ENCODE measurements at regions not wholly inside any gene's neighbourhood (a gene's known extent, or its start where the extent isn't known, plus 50 kb on each side); places are given as distances from the start of the nearest gene placed in this dataset.

- TF ChIP-seq, protein P1, sequence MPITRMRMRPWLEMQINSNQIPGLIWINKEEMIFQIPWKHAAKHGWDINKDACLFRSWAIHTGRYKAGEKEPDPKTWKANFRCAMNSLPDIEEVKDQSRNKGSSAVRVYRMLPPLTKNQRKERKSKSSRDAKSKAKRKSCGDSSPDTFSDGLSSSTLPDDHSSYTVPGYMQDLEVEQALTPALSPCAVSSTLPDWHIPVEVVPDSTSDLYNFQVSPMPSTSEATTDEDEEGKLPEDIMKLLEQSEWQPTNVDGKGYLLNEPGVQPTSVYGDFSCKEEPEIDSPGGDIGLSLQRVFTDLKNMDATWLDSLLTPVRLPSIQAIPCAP (CRISPR knock-in tag; IDR thresholded peaks at IDR 0.05; ENCODE audit: low read depth) = no peak
- TF ChIP-seq ZNF687 (CRISPR knock-in tag; IDR thresholded peaks at IDR 0.05) (no peak), ATF7-NPFF (CRISPR knock-in tag; IDR thresholded peaks at IDR 0.05; ENCODE audit: low read depth) (no peak), MEF2D (CRISPR knock-in tag; IDR thresholded peaks at IDR 0.05) (no peak), ZNF225 (CRISPR knock-in tag; IDR thresholded peaks at IDR 0.05) (no peak)
Observed at GRCh38 chr1:199945591-199945990, 81.9 kb upstream of the NR5A2 start (continued).

- H3K9me3 ChIP-seq (ENCODE audit: low read length) = no peaks in the 10 kb centered on the region
- H3K4me3 ChIP-seq (replicated peaks in 1 of 3; ENCODE audit: insufficient read depth in 1 of 3, low read depth in 2 of 3, low read length in 3 of 3) = no peak overlapping the region
- TF ChIP-seq MTF2 (CRISPR knock-in tag; IDR thresholded peaks at IDR 0.05; ENCODE audit: borderline replicate concordance) (no peak), PAWR (CRISPR knock-in tag; IDR thresholded peaks at IDR 0.05; ENCODE audit: borderline replicate concordance) (no peak), E2F5 (CRISPR knock-in tag; conservative IDR thresholded peaks at IDR 0.05) (no peak), REXO4 (CRISPR knock-in tag; IDR thresholded peaks at IDR 0.05; ENCODE audit: borderline replicate concordance) (no peak), ZNF766 (CRISPR knock-in tag; IDR thresholded peaks at IDR 0.05; ENCODE audit: borderline replicate concordance) (no peak), EP300 (IDR thresholded peaks at IDR 0.05; ENCODE audit: low read depth in 2 of 2, low read length in 2 of 2) (no peak), EP300 (CRISPR knock-in tag; IDR thresholded peaks at IDR 0.05; ENCODE audit: borderline replicate concordance) (no peak), HDAC1 (CRISPR knock-in tag; IDR thresholded peaks at IDR 0.05) (no peak), SRSF9 (IDR thresholded peaks at IDR 0.05; ENCODE audit: borderline replicate concordance, insufficient read depth, low read depth, low read length, poor library complexity, severe bottlenecking) (no peak), ZNF556 (CRISPR knock-in tag; IDR thresholded peaks at IDR 0.05; ENCODE audit: borderline replicate concordance) (no peak), MTA3 (CRISPR knock-in tag; IDR thresholded peaks at IDR 0.05) (no peak)
- H3K36me3 ChIP-seq (replicated peaks in 1 of 2; ENCODE audit: control insufficient read depth in 1 of 2, insufficient read depth in 2 of 2, low read length in 2 of 2) = no peaks in the 10 kb centered on the region
- FAIRE-seq = no peak
- no peak overlapping the region for H2AFZ ChIP-seq (ENCODE audit: low read length)
- H3K4me2 ChIP-seq (ENCODE audit: low read depth, low read length) = no peak overlapping the region
- ATAC-seq = no peak
- H3K27ac ChIP-seq (ENCODE audit: extremely low read length, insufficient read depth, low read length) = no peak overlapping the region
- H3K9ac ChIP-seq (ENCODE audit: insufficient read depth, low read depth, low read length) = no peak overlapping the region
- WGBS (ENCODE audit: low lambda C conversion rate) = 54% methylated on average over 7 of the region's 7 CpGs
- ChIA-PET POLR2A (no interaction called here), CTCF (ENCODE audit: low intra/inter-chr PET ratio, low total read pairs) (no interaction called here)
- intact Hi-C loops (cut with micrococcal nuclease; ENCODE audit: unreplicated experiment) = no loop called here
- H3K79me2 ChIP-seq (ENCODE audit: insufficient read depth, low read length) = no peaks in the 10 kb centered on the region
- H4K20me1 ChIP-seq (ENCODE audit: insufficient read depth, low read length) = no peaks in the 10 kb centered on the region
- H3K4me1 ChIP-seq (ENCODE audit: insufficient read depth, low read length) = no peaks in the 10 kb centered on the region
- BruUV-seq (replicated peaks) = no TSS peak
- in situ Hi-C loops (cut with HindIII; ENCODE audit: extremely low pct_ligation_motif_present, low pct_unique_long_range_greater_than_20kb) = no loop called here
- no peak for DNase-seq (ENCODE audit: low spot score)
- no peaks in the 10 kb centered on the region for H3K27me3 ChIP-seq (ENCODE audit: control insufficient read depth in 1 of 2, insufficient read depth in 2 of 2, low read length in 2 of 2)
Observed at GRCh38 chr1:199946305-199947155, 81.0 kb upstream of the NR5A2 start.
